ENCODE measurements at regions not wholly inside any gene's neighbourhood (a gene's known extent, or its start where the extent isn't known, plus 50 kb on each side); places are given as distances from the start of the nearest gene placed in this dataset.

- no peak for DNase-seq
These were observed 81.6 kb downstream of the SLC5A7 start for GRCh38 chr2:108067820-108068405.

GRCh38 chr2:108069515-108070310 lies 83.4 kb downstream of the SLC5A7 start:
- no peak for DNase-seq

GRCh38 chr2:108073415-108074072 lies 87.2 kb downstream of the SLC5A7 start:
- no peak for DNase-seq

- DNase-seq, result no peak
These were observed 87.8 kb downstream of the SLC5A7 start for GRCh38 chr2:108074150-108074549.

GRCh38 chr2:108074946-108075345 lies 88.6 kb downstream of the SLC5A7 start:
- DNase-seq, result peak in 1 of 2 experiments; percentile 25

GRCh38 chr2:108076527-108076926 lies 90.2 kb downstream of the SLC5A7 start:
- DNase-seq, result no peak

- DNase-seq, result no peak
These were observed 93.4 kb downstream of the SLC5A7 start for GRCh38 chr2:108079736-108080135.

GRCh38 chr2:108080177-108080576 lies 93.9 kb downstream of the SLC5A7 start:
- DNase-seq, result no peak

- DNase-seq, result no peak
These were observed 96.7 kb downstream of the SLC5A7 start for GRCh38 chr2:108082978-108083377.

- DNase-seq, result no peak
These were observed 98.0 kb downstream of the SLC5A7 start for GRCh38 chr2:108084311-108084710.

- no peak for DNase-seq
These were observed 106.6 kb downstream of the SLC5A7 start for GRCh38 chr2:108092886-108093285.

GRCh38 chr2:108101481-108101880 lies 115.2 kb downstream of the SLC5A7 start:
- DNase-seq, result no peak

- peak in 1 of 2 experiments; percentile 3 for DNase-seq
These were observed 120.4 kb downstream of the SLC5A7 start for GRCh38 chr2:108106731-108107130.

- DNase-seq, result no peak
These were observed 125.6 kb downstream of the SLC5A7 start for GRCh38 chr2:108111936-108112335.

GRCh38 chr2:108115868-108116267 lies 123.9 kb upstream of the SULT1C3 start:
- DNase-seq, result peak in 1 of 2 experiments; percentile 27

- no peak for DNase-seq
These were observed 120.8 kb upstream of the SULT1C3 start for GRCh38 chr2:108118996-108119395.

- DNase-seq, result no peak
These were observed 120.3 kb upstream of the SULT1C3 start for GRCh38 chr2:108119492-108119891.

GRCh38 chr2:108124736-108125495 lies 114.9 kb upstream of the SULT1C3 start:
- no peak for DNase-seq

GRCh38 chr2:108125581-108125980 lies 114.2 kb upstream of the SULT1C3 start:
- no peak for DNase-seq

- DNase-seq, result peak; percentile 4 to 46
These were observed 111.5 kb upstream of the SULT1C3 start for GRCh38 chr2:108128249-108128648.

GRCh38 chr2:108129636-108130035 lies 110.1 kb upstream of the SULT1C3 start:
- DNase-seq, result no peak

GRCh38 chr2:108133457-108133856 lies 106.3 kb upstream of the SULT1C3 start:
- no peak for DNase-seq

- DNase-seq, result no peak
These were observed 100.2 kb upstream of the SULT1C3 start for GRCh38 chr2:108139521-108139920.

All from NCI-H187 (cell line).